ENCODE measurements at regions not wholly inside any gene's neighbourhood (a gene's known extent, or its start where the extent isn't known, plus 50 kb on each side); places are given as distances from the start of the nearest gene placed in this dataset.
"Not testable (repeated sequence)": the region's sequence is repeated elsewhere in the genome, so short reads cannot be mapped to it uniquely, and the experiment has no call there.

GRCh38 chr3:150149651-150150051, 179.0 kb upstream of the PFN2 start:
- no peak for DNase-seq

- no peak for DNase-seq
These were observed 177.5 kb upstream of the PFN2 start for GRCh38 chr3:150148227-150148626.

- no peak for DNase-seq
These were observed 177.1 kb upstream of the PFN2 start for GRCh38 chr3:150147776-150148175.

GRCh38 chr3:150146991-150147761, 176.5 kb upstream of the PFN2 start:
- DNase-seq: peak; percentile 14

- DNase-seq: no peak
These were observed 175.0 kb upstream of the PFN2 start for GRCh38 chr3:150145659-150146058.

- no peak for DNase-seq
These were observed 173.6 kb upstream of the PFN2 start for GRCh38 chr3:150144191-150144708.

GRCh38 chr3:150142936-150143335, 172.2 kb upstream of the PFN2 start:
- DNase-seq: no peak

GRCh38 chr3:150141790-150142326, 171.2 kb upstream of the PFN2 start:
- DNase-seq: no peak

- DNase-seq: no peak
These were observed 170.1 kb upstream of the PFN2 start for GRCh38 chr3:150140614-150141321.

GRCh38 chr3:150138824-150139223, 168.1 kb upstream of the PFN2 start:
- DNase-seq: no peak

- DNase-seq: no peak
These were observed 165.5 kb upstream of the PFN2 start for GRCh38 chr3:150136242-150136641.

- no peak for DNase-seq
These were observed 164.6 kb upstream of the PFN2 start for GRCh38 chr3:150135287-150135721.

GRCh38 chr3:150133293-150133692, 162.6 kb upstream of the PFN2 start:
- DNase-seq: no peak

- no peak for DNase-seq
These were observed 161.5 kb upstream of the PFN2 start for GRCh38 chr3:150132101-150132749.

- no peak for DNase-seq
These were observed 161.0 kb upstream of the PFN2 start for GRCh38 chr3:150131663-150132062.

GRCh38 chr3:150130404-150131100, 159.9 kb upstream of the PFN2 start:
- no peak for DNase-seq

- no peak for DNase-seq
These were observed 158.5 kb upstream of the PFN2 start for GRCh38 chr3:150129166-150129565.

GRCh38 chr3:150128126-150128525, 157.4 kb upstream of the PFN2 start:
- no peak for DNase-seq

GRCh38 chr3:150127011-150127490, 156.4 kb upstream of the PFN2 start:
- DNase-seq: no peak

GRCh38 chr3:150124142-150124541, 153.4 kb upstream of the PFN2 start:
- DNase-seq: no peak

GRCh38 chr3:150123249-150123648, 152.6 kb upstream of the PFN2 start:
- DNase-seq: not testable (repeated sequence)

- no peak for DNase-seq
These were observed 147.5 kb upstream of the PFN2 start for GRCh38 chr3:150118219-150118618.

- no peak for DNase-seq
These were observed 146.4 kb upstream of the PFN2 start for GRCh38 chr3:150117076-150117475.
